Tibial nerve (tissue), 4 donors: ENCODE measurements at regions not wholly inside any gene's neighbourhood (a gene's known extent, or its start where the extent isn't known, plus 50 kb on each side); places are given as distances from the start of the nearest gene placed in this dataset.

ENCODE experiments used
- EP300 ChIP-seq, 2 donors: sonication (generic); formaldehyde crosslinking; IDR thresholded peaks; one replicate each; pipeline ENCODE4 v1.6.1; 2017; ENCODE audit warnings: antibody characterized with exemption in 2 of 2, mild to moderate bottlenecking in 1 of 2
- TF ChIP-seq, protein P1 (sequence below), 5 experiments: fragments of 200-600 bp in 3 of 5; fragments of 450-650 bp in 2 of 5; sonication (generic) in 3 of 5; IDR thresholded peaks; one replicate each; pipeline ENCODE4 v1.5.1; 2016 to 2019; ENCODE audit warnings: antibody characterized with exemption in 5 of 5, mild to moderate bottlenecking in 3 of 5, moderate library complexity in 2 of 5

DNA sequence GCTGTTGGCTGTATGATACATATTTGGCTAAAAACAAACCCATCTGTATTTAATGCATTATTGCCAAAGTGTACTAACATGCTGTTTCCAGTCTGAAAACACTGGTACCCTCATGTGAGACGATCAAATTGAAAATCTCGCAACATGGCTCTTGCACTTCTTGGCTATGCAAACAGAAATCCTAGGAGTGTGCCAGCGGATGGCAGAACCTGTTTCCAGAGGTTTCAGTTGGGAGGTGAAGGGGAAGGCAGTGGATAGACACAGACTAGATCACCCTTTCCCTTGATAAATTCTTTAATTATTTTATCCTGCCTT lies 350.3 kb downstream of the TUSC7 start:
- TF ChIP-seq, protein P1, sequence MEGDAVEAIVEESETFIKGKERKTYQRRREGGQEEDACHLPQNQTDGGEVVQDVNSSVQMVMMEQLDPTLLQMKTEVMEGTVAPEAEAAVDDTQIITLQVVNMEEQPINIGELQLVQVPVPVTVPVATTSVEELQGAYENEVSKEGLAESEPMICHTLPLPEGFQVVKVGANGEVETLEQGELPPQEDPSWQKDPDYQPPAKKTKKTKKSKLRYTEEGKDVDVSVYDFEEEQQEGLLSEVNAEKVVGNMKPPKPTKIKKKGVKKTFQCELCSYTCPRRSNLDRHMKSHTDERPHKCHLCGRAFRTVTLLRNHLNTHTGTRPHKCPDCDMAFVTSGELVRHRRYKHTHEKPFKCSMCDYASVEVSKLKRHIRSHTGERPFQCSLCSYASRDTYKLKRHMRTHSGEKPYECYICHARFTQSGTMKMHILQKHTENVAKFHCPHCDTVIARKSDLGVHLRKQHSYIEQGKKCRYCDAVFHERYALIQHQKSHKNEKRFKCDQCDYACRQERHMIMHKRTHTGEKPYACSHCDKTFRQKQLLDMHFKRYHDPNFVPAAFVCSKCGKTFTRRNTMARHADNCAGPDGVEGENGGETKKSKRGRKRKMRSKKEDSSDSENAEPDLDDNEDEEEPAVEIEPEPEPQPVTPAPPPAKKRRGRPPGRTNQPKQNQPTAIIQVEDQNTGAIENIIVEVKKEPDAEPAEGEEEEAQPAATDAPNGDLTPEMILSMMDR (IDR thresholded peaks at IDR 0.05) = no peak
- TF ChIP-seq EP300 (IDR thresholded peaks at IDR 0.05) = no peak
